GM21447 (cell line): ENCODE measurements at regions not wholly inside any gene's neighbourhood (a gene's known extent, or its start where the extent isn't known, plus 50 kb on each side); places are given as distances from the start of the nearest gene placed in this dataset.
"Not testable (repeated sequence)": the region's sequence is repeated elsewhere in the genome, so short reads cannot be mapped to it uniquely, and the experiment has no call there.

Experiments
- ATAC-seq: cut with Tn5 transposase; IDR thresholded peaks from one replicate; pipeline ENCODE4 v1.9.1; 2021; ENCODE audit not compliant: unreplicated experiment

GRCh38 chr3:16768014-16768413 is 116.7 kb upstream of the PLCL2 start:
- no peak for ATAC-seq

GRCh38 chr3:16768956-16769355 is 115.8 kb upstream of the PLCL2 start:
- no peak for ATAC-seq

DNA sequence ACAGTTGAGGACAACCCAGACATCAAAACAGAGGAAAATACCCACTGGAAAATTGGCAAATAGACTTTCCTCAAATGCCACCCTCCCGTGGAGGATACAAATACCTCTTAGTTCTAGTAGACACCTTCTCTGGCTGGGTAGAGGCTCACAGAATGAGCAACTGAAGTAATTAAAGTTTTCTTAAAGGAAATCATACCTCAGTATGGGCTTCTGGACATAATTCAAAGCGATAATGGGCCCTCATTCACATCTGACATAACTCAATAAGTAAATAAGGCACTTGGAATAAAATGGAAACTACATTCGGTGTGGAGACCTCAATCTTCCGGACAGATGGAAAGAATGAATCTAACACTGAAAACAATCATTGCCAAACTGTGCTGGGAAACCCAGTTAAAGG is 115.2 kb upstream of the PLCL2 start:
- no peak for ATAC-seq

- ATAC-seq = no peak
Observed at GRCh38 chr3:16770021-16770420, 114.7 kb upstream of the PLCL2 start.

GRCh38 chr3:16770792-16771191 is 114.0 kb upstream of the PLCL2 start:
- no peak for ATAC-seq

DNA sequence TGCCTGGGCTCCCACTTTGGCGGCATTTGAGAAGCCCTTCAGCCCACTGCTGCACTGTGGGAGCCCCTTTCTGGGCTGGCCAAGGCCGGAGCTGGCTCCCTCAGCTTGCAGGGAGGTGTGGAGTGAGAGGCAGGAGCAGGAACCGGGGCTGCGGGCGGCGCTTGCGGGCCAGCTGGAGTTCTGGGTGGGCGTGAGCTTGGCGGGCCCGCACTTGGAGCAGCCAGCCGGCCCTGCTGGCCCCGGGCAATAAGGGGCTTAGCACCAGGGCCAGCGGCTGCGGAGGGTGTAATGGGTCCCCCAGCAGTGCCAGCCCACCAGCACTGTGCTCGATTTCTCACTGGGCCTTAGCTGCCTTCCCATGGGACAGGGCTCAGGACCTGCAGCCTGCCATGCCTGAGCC is 111.2 kb upstream of the PLCL2 start:
- ATAC-seq = not testable (repeated sequence)

DNA sequence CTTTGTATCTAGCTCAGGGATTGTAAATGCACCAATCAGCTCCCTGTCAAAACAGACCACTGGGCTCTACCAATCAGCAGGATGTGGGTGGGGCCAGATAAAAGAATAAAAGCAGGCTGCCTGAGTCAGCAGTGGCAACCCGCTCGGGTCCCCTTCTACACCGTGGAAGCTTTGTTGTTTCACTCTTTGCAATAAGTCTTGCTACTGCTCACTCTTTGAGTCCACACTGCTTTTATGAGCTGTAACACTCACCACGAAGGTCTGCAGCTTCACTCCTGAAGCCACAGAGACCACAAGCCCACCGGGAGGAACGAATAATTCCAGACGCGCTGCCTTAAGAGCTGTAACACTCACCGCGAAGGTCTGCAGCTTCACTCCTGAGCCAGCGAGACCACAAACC is 110.2 kb upstream of the PLCL2 start:
- ATAC-seq = not testable (repeated sequence)

GRCh38 chr3:16784973-16785372 is 99.8 kb upstream of the PLCL2 start:
- ATAC-seq = no peak

GRCh38 chr3:16785465-16785864 is 99.3 kb upstream of the PLCL2 start:
- no peak for ATAC-seq

- no peak for ATAC-seq
Observed at GRCh38 chr3:16788440-16789056, 96.2 kb upstream of the PLCL2 start.

DNA sequence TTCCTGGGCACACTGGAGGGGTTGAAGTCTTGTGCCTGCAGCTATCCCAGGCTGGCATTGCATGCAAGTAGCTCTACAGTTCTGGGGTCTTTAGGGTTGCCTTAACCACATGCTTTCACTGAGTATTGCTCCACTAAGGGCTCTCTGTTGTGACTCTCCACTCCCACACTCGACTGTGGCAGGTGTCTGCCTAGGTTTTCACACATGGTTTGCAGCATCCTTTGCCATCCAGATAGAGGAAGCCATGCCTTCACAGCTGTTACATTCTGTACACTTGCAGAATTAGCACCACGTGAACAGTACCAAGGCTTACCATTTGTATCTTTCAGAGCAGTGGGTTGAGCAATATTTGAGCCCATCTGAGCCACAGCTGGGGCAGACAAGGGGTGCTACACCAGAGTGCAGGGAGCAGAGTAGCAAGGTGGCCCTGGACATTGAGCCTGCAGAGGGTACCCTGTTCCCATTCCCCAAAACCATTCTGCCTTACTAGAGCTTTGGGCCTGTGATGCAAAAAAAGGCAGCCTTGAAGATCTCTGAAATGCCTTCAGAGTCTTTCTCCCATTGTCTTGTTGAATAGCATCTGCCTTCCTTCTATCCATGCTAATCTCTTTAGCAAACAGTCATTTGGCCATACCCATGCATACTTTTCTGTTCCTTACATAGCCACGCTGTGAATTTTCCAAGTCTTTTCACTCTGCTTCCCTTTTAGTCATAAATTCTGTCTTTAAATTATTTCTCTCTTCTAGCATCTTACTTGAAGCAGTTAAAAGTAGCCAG is 95.2 kb upstream of the PLCL2 start:
- ATAC-seq = no peak

DNA sequence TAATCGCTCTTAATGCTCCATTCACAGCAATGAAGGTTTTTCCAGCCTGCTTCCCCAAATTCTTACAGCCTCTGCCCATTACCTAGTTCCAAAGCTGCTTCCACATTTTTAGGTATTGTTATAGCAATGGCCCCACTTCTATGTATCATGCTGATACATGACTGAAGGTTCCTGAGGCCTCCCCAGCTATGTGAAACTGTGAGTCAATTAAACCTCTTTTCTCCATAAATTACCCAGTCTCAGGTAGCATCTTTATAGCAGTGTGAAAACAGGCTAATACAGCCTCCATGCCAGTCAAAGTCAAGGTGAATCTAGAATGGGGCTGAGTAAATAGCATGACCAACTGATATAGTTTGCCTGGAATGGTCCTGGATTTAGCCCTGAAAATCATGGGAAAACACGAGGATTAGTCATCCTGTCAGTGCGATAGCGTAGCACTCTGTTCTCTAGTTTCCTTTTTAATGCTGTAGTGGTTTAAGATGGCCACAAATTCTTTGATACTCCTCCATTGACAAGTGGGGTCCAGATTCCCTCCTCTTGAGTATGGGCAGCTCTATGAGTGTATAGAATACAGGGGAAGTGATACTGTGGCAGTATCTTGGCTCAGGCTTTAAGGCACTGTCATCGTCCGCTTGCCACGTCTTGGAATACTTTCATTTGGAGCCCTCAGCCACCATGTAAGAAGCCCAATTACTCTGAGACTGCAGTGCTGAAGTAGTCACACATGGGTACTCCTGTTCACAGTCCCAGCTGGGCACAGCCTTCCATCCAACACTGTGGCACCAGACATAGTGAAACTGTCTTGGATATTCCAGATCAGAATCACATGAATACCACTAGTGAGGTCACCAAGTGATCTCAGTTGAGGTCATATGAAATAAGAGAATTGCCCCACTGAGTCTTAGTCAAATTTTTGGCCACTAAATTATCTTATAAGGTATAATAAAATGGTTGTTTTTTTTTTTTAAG is 94.0 kb upstream of the PLCL2 start:
- no peak for ATAC-seq

GRCh38 chr3:16793321-16793720 is 91.4 kb upstream of the PLCL2 start:
- ATAC-seq = no peak

DNA sequence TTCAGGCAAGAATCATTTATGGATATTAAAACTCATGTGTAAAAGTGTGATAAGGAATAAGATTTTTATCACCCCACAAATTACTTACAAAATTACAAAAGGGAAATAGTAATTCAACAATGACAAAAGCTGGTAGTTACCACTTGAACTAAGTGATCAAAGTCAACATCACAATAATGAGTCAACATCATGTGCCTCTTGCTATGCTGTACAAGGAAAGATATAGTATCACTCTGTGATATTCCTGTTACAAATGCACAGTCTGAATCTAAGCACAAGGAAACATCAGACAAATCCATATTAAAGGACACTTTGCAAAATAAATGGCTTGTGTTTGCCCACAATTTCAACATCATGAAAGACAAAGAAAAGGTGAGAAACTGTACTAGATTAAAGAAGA is 90.5 kb upstream of the PLCL2 start:
- ATAC-seq = no peak

- ATAC-seq = no peak
Observed at GRCh38 chr3:16795581-16795980, 89.2 kb upstream of the PLCL2 start.

DNA sequence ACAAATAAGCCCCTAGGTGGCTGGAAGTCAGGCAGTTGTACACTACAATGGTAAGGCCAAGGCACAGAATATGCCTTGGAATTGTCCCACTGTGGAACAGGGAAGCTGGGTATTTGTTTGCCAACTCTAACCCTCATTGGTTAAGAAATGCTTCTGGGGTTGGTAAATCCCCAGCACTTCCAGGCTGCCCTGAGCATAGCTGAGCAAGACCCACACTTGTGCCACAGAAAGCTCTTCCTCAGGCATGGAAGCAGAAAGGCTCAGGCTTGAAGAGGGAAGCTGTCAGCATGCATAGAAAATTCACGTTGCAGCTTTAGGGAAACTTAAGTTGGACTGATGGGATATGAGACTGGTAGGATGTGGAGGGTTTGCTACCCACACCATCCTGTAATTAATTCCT is 86.9 kb upstream of the PLCL2 start:
- ATAC-seq = no peak

GRCh38 chr3:16798738-16799137 is 86.0 kb upstream of the PLCL2 start:
- ATAC-seq = no peak

- no peak for ATAC-seq
Observed at GRCh38 chr3:16800361-16800760, 84.4 kb upstream of the PLCL2 start.

- ATAC-seq = no peak
Observed at GRCh38 chr3:16801223-16801622, 83.5 kb upstream of the PLCL2 start.

GRCh38 chr3:16801698-16802097 is 83.1 kb upstream of the PLCL2 start:
- no peak for ATAC-seq

- ATAC-seq = peak; percentile 55
Observed at GRCh38 chr3:16802389-16802788, 82.4 kb upstream of the PLCL2 start.

DNA sequence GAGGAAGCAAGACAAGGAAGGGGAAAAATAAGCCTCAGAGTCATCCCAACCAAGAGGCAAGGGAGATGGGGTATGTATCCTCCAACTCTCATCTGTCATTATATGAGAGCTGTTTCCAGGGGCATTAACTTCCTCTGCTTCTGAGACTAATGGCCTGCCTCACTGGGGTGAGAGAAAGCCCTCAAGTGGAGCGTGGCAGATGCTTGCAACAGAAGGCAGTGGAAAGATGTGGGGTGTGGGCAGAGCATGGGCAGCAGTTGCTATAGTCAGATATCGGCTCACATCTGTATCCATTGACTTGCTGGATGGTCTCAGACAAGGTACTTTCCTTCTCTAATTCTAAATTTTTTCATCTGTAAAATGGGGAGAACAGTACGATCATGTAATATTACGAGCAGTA is 81.7 kb upstream of the PLCL2 start:
- no peak for ATAC-seq
